Upper lobe of left lung (tissue), 6 donors: ENCODE measurements at regions not wholly inside any gene's neighbourhood (a gene's known extent, or its start where the extent isn't known, plus 50 kb on each side); places are given as distances from the start of the nearest gene placed in this dataset.
A peak's percentile ranks its signal among the peaks of the same experiment; 100 is the strongest.

Experiments
- ATAC-seq, 2 donors: fragments of 200-7000 bp; cut with Tn5 transposase; one replicate each; pipeline ENCODE4 v1.9.1; 2022; ENCODE audit warnings: mild to moderate bottlenecking in 2 of 2, moderate library complexity in 2 of 2; ENCODE audit not compliant: low FRiP score in 2 of 2
- DNase-seq, 2 donors: peaks; one replicate each; pipeline ENCODE4 v3.0.0-alpha.2; 2019 to 2020
- H3K27ac ChIP-seq, 4 donors: fragments of 200-600 bp; sonication (generic); one replicate each; pipeline ENCODE4 v1.5.1; 2016 to 2019
- H3K27me3 ChIP-seq, 4 donors: fragments of 200-600 bp; sonication (generic); one replicate each; pipeline ENCODE4 v1.5.1; 2017 to 2019
- H3K36me3 ChIP-seq, 4 donors: fragments of 200-600 bp; sonication (generic); one replicate each; pipeline ENCODE4 v1.5.1; 2016 to 2019
- H3K4me1 ChIP-seq, 4 donors: fragments of 200-600 bp; sonication (generic); one replicate each; pipeline ENCODE4 v1.5.1; 2018 to 2019
- H3K4me3 ChIP-seq, 4 donors: fragments of 200-600 bp; sonication (generic); one replicate each; pipeline ENCODE4 v1.5.1; 2017 to 2019; ENCODE audit warnings: mild to moderate bottlenecking in 2 of 4, moderate library complexity in 1 of 4
- H3K9me3 ChIP-seq, 4 donors: fragments of 200-600 bp; sonication (generic); one replicate each; pipeline ENCODE4 v1.5.1; 2018 to 2019
- CTCF ChIP-seq, 6 experiments: fragments of 450-650 bp in 4 of 6; fragments of 200-600 bp in 2 of 6; sonication (generic) in 2 of 6; IDR thresholded peaks; one replicate each; pipeline ENCODE4 v1.5.1; 2016 to 2019; ENCODE audit warnings: antibody characterized with exemption in 6 of 6
- EP300 ChIP-seq, 4 donors: sonication (generic); formaldehyde crosslinking; IDR thresholded peaks; one replicate each; pipeline ENCODE4 v1.5.1; 2017; ENCODE audit warnings: antibody characterized with exemption in 4 of 4, control low read depth in 2 of 4
- POLR2A ChIP-seq, 4 donors: fragments of 450-650 bp; IDR thresholded peaks; one replicate each; pipeline ENCODE4 v1.5.1; 2016 to 2017; ENCODE audit warnings: antibody characterized with exemption in 4 of 4, mild to moderate bottlenecking in 2 of 4
- POLR2AphosphoS5 ChIP-seq, 2 donors: sonication (generic); formaldehyde crosslinking; IDR thresholded peaks; one replicate each; pipeline ENCODE4 v1.5.1; 2017; ENCODE audit warnings: antibody characterized with exemption in 2 of 2
- WGBS, 2 donors: methylation state at CpG; one replicate each; pipeline ENCODE4 v1.1.5; 2017 to 2018; 5-methylcytosine and 5-hydroxymethylcytosine counted together
- donor health status: DM: no; HTN: no; CAD: no; lungs with moderate emphysema.
- donor health status: DM: no; HTN: yes; CAD: no; lungs with severe emphysema.

GRCh38 chr16:55039931-55040330 lies 109.3 kb downstream of the IRX5 start:
- no peaks in the 10 kb centered on the region for H3K27me3 ChIP-seq
- no peak for ATAC-seq
- no peak overlapping the region for H3K27ac ChIP-seq
- H3K36me3 ChIP-seq = no peaks in the 10 kb centered on the region
- no peaks in the 10 kb centered on the region for H3K9me3 ChIP-seq
- WGBS, 2 donors = 77 to 89% methylated on average over 8 of the region's 8 CpGs
- DNase-seq = no peak
- H3K4me1 ChIP-seq = no peaks in the 10 kb centered on the region
- TF ChIP-seq EP300 (IDR thresholded peaks at IDR 0.05) = no peak
- no peak for TF ChIP-seq CTCF (IDR thresholded peaks at IDR 0.05)
- no peak for TF ChIP-seq POLR2A (IDR thresholded peaks at IDR 0.05)
- TF ChIP-seq POLR2AphosphoS5 (IDR thresholded peaks at IDR 0.05) = no peak
- no peak overlapping the region for H3K4me3 ChIP-seq

- no peaks in the 10 kb centered on the region for H3K27me3 ChIP-seq
- no peaks in the 10 kb centered on the region for H3K9me3 ChIP-seq
- DNase-seq (no peak), ATAC-seq (no peak)
- no peak overlapping the region for H3K4me3 ChIP-seq
- H3K36me3 ChIP-seq = no peaks in the 10 kb centered on the region
- WGBS, 2 donors = 79 to 81% methylated on average over 19 of the region's 19 CpGs
- no peak for TF ChIP-seq EP300 (IDR thresholded peaks at IDR 0.05)
- TF ChIP-seq POLR2AphosphoS5 (IDR thresholded peaks at IDR 0.05) = no peak
- TF ChIP-seq POLR2A (IDR thresholded peaks at IDR 0.05) = no peak
- TF ChIP-seq CTCF (IDR thresholded peaks at IDR 0.05) = no peak
- no peaks in the 10 kb centered on the region for H3K4me1 ChIP-seq
- H3K27ac ChIP-seq = no peak overlapping the region
These were observed 109.9 kb downstream of the IRX5 start for GRCh38 chr16:55040366-55041086.

- ATAC-seq = no peak
- H3K4me3 ChIP-seq = no peak overlapping the region
- TF ChIP-seq EP300 (IDR thresholded peaks at IDR 0.05) (no peak), POLR2AphosphoS5 (IDR thresholded peaks at IDR 0.05) (no peak), CTCF (IDR thresholded peaks at IDR 0.05) (no peak), POLR2A (IDR thresholded peaks at IDR 0.05) (no peak)
- H3K27ac ChIP-seq = no peak overlapping the region
- no peaks in the 10 kb centered on the region for H3K4me1 ChIP-seq
- WGBS, 2 donors = 51 to 83% methylated on average over 2 to 3 of the region's 3 CpGs
- H3K36me3 ChIP-seq = no peaks in the 10 kb centered on the region
- no peaks in the 10 kb centered on the region for H3K27me3 ChIP-seq
- no peak for DNase-seq
- no peaks in the 10 kb centered on the region for H3K9me3 ChIP-seq
These were observed 111.0 kb downstream of the IRX5 start for GRCh38 chr16:55041540-55042234.

- Histone ChIP-seq H3K4me1 (no peaks in the 10 kb centered on the region), H3K4me3 (no peak overlapping the region), H3K27me3 (no peaks in the 10 kb centered on the region), H3K27ac (no peak overlapping the region), H3K36me3 (no peaks in the 10 kb centered on the region), H3K9me3 (no peaks in the 10 kb centered on the region)
- peak in 1 of 2 donors; percentile 38 for DNase-seq
- WGBS, 2 donors = 89 to 96% methylated on average over 7 to 13 of the region's 13 CpGs
- TF ChIP-seq POLR2A (IDR thresholded peaks at IDR 0.05) (no peak), EP300 (IDR thresholded peaks at IDR 0.05) (no peak), CTCF (IDR thresholded peaks at IDR 0.05) (no peak), POLR2AphosphoS5 (IDR thresholded peaks at IDR 0.05) (no peak)
- peak in 1 of 2 donors; percentile 23 for ATAC-seq
These were observed 112.1 kb downstream of the IRX5 start for GRCh38 chr16:55042556-55043432.
